ENCODE measurements at regions not wholly inside any gene's neighbourhood (a gene's known extent, or its start where the extent isn't known, plus 50 kb on each side); places are given as distances from the start of the nearest gene placed in this dataset.

- Histone ChIP-seq H3K4me3 (ENCODE audit: low read length) (no peak overlapping the region), H3K9ac (ENCODE audit: low read length) (no peak overlapping the region), H3K36me3 (ENCODE audit: control insufficient read depth, insufficient read depth, low read length) (no peaks in the 10 kb centered on the region), H4K5ac (ENCODE audit: low read length) (no peak overlapping the region), H2BK15ac (replicated peaks; ENCODE audit: low read depth) (no peak overlapping the region), H3K4me2 (ENCODE audit: low read length) (no peak overlapping the region), H3K27ac (ENCODE audit: low read depth, low read length) (no peak overlapping the region), H2AK5ac (ENCODE audit: low read length) (no peak overlapping the region), H3K27me3 (ENCODE audit: insufficient read depth, low read length, poor library complexity) (no peaks in the 10 kb centered on the region), H3K4me1 (ENCODE audit: control insufficient read depth, low read depth, low read length) (peaks cover 4% of the 10 kb centered on the region), H3K23ac (ENCODE audit: low read length) (no peak overlapping the region), H2BK5ac (ENCODE audit: low read length) (no peak overlapping the region), H2BK120ac (ENCODE audit: low read depth, low read length) (no peak overlapping the region), H3K56ac (ENCODE audit: low read length) (no peak overlapping the region), H3K79me1 (ENCODE audit: low read length) (no peaks in the 10 kb centered on the region), H3K79me2 (ENCODE audit: control insufficient read depth, insufficient read depth, low read length) (no peaks in the 10 kb centered on the region), H3K4ac (ENCODE audit: low read depth, low read length) (no peak overlapping the region), H3K18ac (ENCODE audit: low read length) (no peak overlapping the region), H4K8ac (ENCODE audit: low read depth, low read length) (no peak overlapping the region)
- no CpG with 5 or more reads among the region's 1 CpG for WGBS (ENCODE audit: extremely low coverage, insufficient coverage, low lambda C conversion rate)
- no peak for DNase-seq
These were observed 147.5 kb upstream of the ANK2 start for GRCh38 chr4:112901962-112902411.

- Histone ChIP-seq H3K27me3 (ENCODE audit: insufficient read depth, low read length, poor library complexity) (no peaks in the 10 kb centered on the region), H3K79me2 (ENCODE audit: control insufficient read depth, insufficient read depth, low read length) (no peaks in the 10 kb centered on the region), H4K5ac (ENCODE audit: low read length) (no peak overlapping the region), H3K56ac (ENCODE audit: low read length) (no peak overlapping the region), H3K4me2 (ENCODE audit: low read length) (no peak overlapping the region), H2AK5ac (ENCODE audit: low read length) (no peak overlapping the region), H2BK15ac (replicated peaks; ENCODE audit: low read depth) (no peak overlapping the region), H3K27ac (ENCODE audit: low read depth, low read length) (no peak overlapping the region), H3K79me1 (ENCODE audit: low read length) (no peaks in the 10 kb centered on the region), H4K8ac (ENCODE audit: low read depth, low read length) (no peak overlapping the region), H3K4me1 (ENCODE audit: control insufficient read depth, low read depth, low read length) (peaks cover 2% of the 10 kb centered on the region), H3K23ac (ENCODE audit: low read length) (no peak overlapping the region), H3K4ac (ENCODE audit: low read depth, low read length) (no peak overlapping the region), H3K4me3 (ENCODE audit: low read length) (no peak overlapping the region), H3K9ac (ENCODE audit: low read length) (no peak overlapping the region), H3K18ac (ENCODE audit: low read length) (no peak overlapping the region), H2BK120ac (ENCODE audit: low read depth, low read length) (no peak overlapping the region), H3K36me3 (ENCODE audit: control insufficient read depth, insufficient read depth, low read length) (no peaks in the 10 kb centered on the region), H2BK5ac (ENCODE audit: low read length) (no peak overlapping the region)
- no peak for DNase-seq
- WGBS (ENCODE audit: extremely low coverage, insufficient coverage, low lambda C conversion rate): no CpG with 5 or more reads among the region's 4 CpGs
These were observed 143.7 kb upstream of the ANK2 start for GRCh38 chr4:112905728-112906127.

GRCh38 chr4:112908511-112908910 lies 140.9 kb upstream of the ANK2 start:
- no peak overlapping the region for H3K4me2 ChIP-seq (ENCODE audit: low read length)
- no peak overlapping the region for H4K5ac ChIP-seq (ENCODE audit: low read length)
- no peak overlapping the region for H3K9ac ChIP-seq (ENCODE audit: low read length)
- H4K8ac ChIP-seq (ENCODE audit: low read depth, low read length): no peak overlapping the region
- peak; percentile 92 for DNase-seq
- H3K4ac ChIP-seq (ENCODE audit: low read depth, low read length): peak overlapping the region; percentile 52
- H3K4me1 ChIP-seq (ENCODE audit: control insufficient read depth, low read depth, low read length): peaks cover 2% of the 10 kb centered on the region
- H3K56ac ChIP-seq (ENCODE audit: low read length): no peak overlapping the region
- H3K27ac ChIP-seq (ENCODE audit: low read depth, low read length): peak overlapping the region; percentile 9
- no peaks in the 10 kb centered on the region for H3K36me3 ChIP-seq (ENCODE audit: control insufficient read depth, insufficient read depth, low read length)
- H3K18ac ChIP-seq (ENCODE audit: low read length): peak overlapping the region; percentile 80
- H2BK5ac ChIP-seq (ENCODE audit: low read length): no peak overlapping the region
- H3K27me3 ChIP-seq (ENCODE audit: insufficient read depth, low read length, poor library complexity): no peaks in the 10 kb centered on the region
- no peak overlapping the region for H3K4me3 ChIP-seq (ENCODE audit: low read length)
- H2BK120ac ChIP-seq (ENCODE audit: low read depth, low read length): no peak overlapping the region
- no peak overlapping the region for H2AK5ac ChIP-seq (ENCODE audit: low read length)
- whole genome bisulfite sequencing (ENCODE audit: extremely low coverage, insufficient coverage, low lambda C conversion rate): no CpG with 5 or more reads among the region's 1 CpG
- no peaks in the 10 kb centered on the region for H3K79me2 ChIP-seq (ENCODE audit: control insufficient read depth, insufficient read depth, low read length)
- H2BK15ac ChIP-seq (replicated peaks; ENCODE audit: low read depth): no peak overlapping the region
- no peaks in the 10 kb centered on the region for H3K79me1 ChIP-seq (ENCODE audit: low read length)
- H3K23ac ChIP-seq (ENCODE audit: low read length): no peak overlapping the region

DNA sequence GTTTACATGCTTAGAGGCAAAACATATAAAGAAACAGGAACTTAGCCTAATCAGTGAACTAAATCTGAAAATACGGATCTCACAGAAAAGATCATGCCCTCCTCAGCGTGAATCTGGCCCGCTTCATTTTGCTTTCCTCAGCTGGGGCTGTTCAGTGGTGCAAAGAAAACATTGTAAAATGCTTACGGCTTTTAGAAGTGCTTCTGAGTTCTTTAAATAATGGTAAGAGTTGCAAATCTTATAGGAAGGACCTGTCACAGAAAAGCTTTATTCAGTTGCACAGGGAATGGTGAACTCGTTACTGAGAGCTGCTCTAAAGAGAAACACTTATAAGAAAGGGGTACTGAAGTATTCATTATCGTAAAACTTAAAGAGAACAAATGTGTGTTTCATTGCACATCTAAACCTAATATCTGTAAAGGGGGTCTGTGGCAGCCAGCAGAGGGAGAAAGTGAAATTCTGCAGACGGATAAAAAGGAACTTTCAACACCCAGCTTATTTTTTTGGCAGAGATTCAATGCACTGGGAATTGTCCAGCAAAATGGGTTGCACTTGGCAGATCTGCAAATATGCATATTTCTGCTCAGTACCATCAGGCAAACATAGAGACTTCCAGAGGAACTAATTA lies 139.2 kb upstream of the ANK2 start:
- DNase-seq: no peak
- Histone ChIP-seq H3K4ac (ENCODE audit: low read depth, low read length) (no peak overlapping the region), H3K79me1 (ENCODE audit: low read length) (no peaks in the 10 kb centered on the region), H2AK5ac (ENCODE audit: low read length) (no peak overlapping the region), H3K9ac (ENCODE audit: low read length) (no peak overlapping the region), H3K56ac (ENCODE audit: low read length) (no peak overlapping the region), H3K18ac (ENCODE audit: low read length) (peak overlapping the region; percentile 95), H4K5ac (ENCODE audit: low read length) (no peak overlapping the region), H4K8ac (ENCODE audit: low read depth, low read length) (no peak overlapping the region), H3K23ac (ENCODE audit: low read length) (no peak overlapping the region), H2BK120ac (ENCODE audit: low read depth, low read length) (peak overlapping the region; percentile 45), H3K79me2 (ENCODE audit: control insufficient read depth, insufficient read depth, low read length) (no peaks in the 10 kb centered on the region), H2BK15ac (replicated peaks; ENCODE audit: low read depth) (no peak overlapping the region), H3K4me2 (ENCODE audit: low read length) (no peak overlapping the region), H3K36me3 (ENCODE audit: control insufficient read depth, insufficient read depth, low read length) (no peaks in the 10 kb centered on the region), H3K27ac (ENCODE audit: low read depth, low read length) (no peak overlapping the region), H3K4me3 (ENCODE audit: low read length) (no peak overlapping the region), H2BK5ac (ENCODE audit: low read length) (peak overlapping the region; percentile 57), H3K4me1 (ENCODE audit: control insufficient read depth, low read depth, low read length) (peaks cover 2% of the 10 kb centered on the region), H3K27me3 (ENCODE audit: insufficient read depth, low read length, poor library complexity) (no peaks in the 10 kb centered on the region)
- no CpG with 5 or more reads among the region's 7 CpGs for WGBS (ENCODE audit: extremely low coverage, insufficient coverage, low lambda C conversion rate)

GRCh38 chr4:112916868-112917267 lies 132.6 kb upstream of the ANK2 start:
- Histone ChIP-seq H3K79me2 (ENCODE audit: control insufficient read depth, insufficient read depth, low read length) (no peaks in the 10 kb centered on the region), H3K56ac (ENCODE audit: low read length) (no peak overlapping the region), H3K4me3 (ENCODE audit: low read length) (no peak overlapping the region), H2BK15ac (replicated peaks; ENCODE audit: low read depth) (no peak overlapping the region), H4K5ac (ENCODE audit: low read length) (no peak overlapping the region), H3K27me3 (ENCODE audit: insufficient read depth, low read length, poor library complexity) (no peaks in the 10 kb centered on the region), H2AK5ac (ENCODE audit: low read length) (no peak overlapping the region), H2BK120ac (ENCODE audit: low read depth, low read length) (no peak overlapping the region), H3K23ac (ENCODE audit: low read length) (no peak overlapping the region), H4K8ac (ENCODE audit: low read depth, low read length) (no peak overlapping the region), H3K4ac (ENCODE audit: low read depth, low read length) (no peak overlapping the region), H3K36me3 (ENCODE audit: control insufficient read depth, insufficient read depth, low read length) (no peaks in the 10 kb centered on the region), H3K27ac (ENCODE audit: low read depth, low read length) (no peak overlapping the region), H3K4me2 (ENCODE audit: low read length) (no peak overlapping the region), H3K79me1 (ENCODE audit: low read length) (no peaks in the 10 kb centered on the region), H2BK5ac (ENCODE audit: low read length) (no peak overlapping the region), H3K18ac (ENCODE audit: low read length) (no peak overlapping the region), H3K4me1 (ENCODE audit: control insufficient read depth, low read depth, low read length) (peaks cover 6% of the 10 kb centered on the region), H3K9ac (ENCODE audit: low read length) (no peak overlapping the region)
- DNase-seq: peak; percentile 85
- WGBS (ENCODE audit: extremely low coverage, insufficient coverage, low lambda C conversion rate): no CpG with 5 or more reads among the region's 3 CpGs

DNA sequence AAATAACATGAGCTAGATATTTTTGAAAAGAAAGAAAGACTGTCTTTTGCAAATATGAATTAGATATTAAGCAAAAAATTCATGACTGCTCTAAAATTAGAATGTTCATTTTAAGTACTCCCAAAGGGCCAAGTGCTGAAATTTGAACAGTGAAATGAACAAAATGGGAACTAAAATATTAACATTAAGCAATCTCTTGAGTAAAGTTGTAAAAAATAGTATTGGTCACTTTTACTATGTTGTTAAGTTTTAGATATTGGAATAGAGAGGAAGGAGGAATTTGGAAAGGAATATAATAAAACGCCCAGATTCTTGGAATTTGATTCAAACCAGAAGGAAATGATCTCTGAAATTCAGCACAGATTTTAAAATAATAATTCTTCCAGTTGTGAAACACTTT lies 125.9 kb upstream of the ANK2 start:
- no peaks in the 10 kb centered on the region for H3K27me3 ChIP-seq (ENCODE audit: insufficient read depth, low read length, poor library complexity)

More for the DNA sequence above, 125.9 kb upstream of the ANK2 start:
- Histone ChIP-seq H2AK5ac (ENCODE audit: low read length) (no peak overlapping the region), H2BK120ac (ENCODE audit: low read depth, low read length) (no peak overlapping the region), H3K9ac (ENCODE audit: low read length) (no peak overlapping the region), H2BK15ac (replicated peaks; ENCODE audit: low read depth) (no peak overlapping the region), H3K23ac (ENCODE audit: low read length) (no peak overlapping the region), H3K18ac (ENCODE audit: low read length) (no peak overlapping the region), H3K36me3 (ENCODE audit: control insufficient read depth, insufficient read depth, low read length) (no peaks in the 10 kb centered on the region), H3K79me2 (ENCODE audit: control insufficient read depth, insufficient read depth, low read length) (no peaks in the 10 kb centered on the region), H3K79me1 (ENCODE audit: low read length) (no peaks in the 10 kb centered on the region), H4K8ac (ENCODE audit: low read depth, low read length) (no peak overlapping the region), H3K4me3 (ENCODE audit: low read length) (no peak overlapping the region), H2BK5ac (ENCODE audit: low read length) (no peak overlapping the region), H3K4ac (ENCODE audit: low read depth, low read length) (no peak overlapping the region), H3K4me2 (ENCODE audit: low read length) (no peak overlapping the region), H3K4me1 (ENCODE audit: control insufficient read depth, low read depth, low read length) (no peaks in the 10 kb centered on the region), H3K27ac (ENCODE audit: low read depth, low read length) (no peak overlapping the region), H4K5ac (ENCODE audit: low read length) (no peak overlapping the region), H3K56ac (ENCODE audit: low read length) (no peak overlapping the region)
- no CpG with 5 or more reads among the region's 1 CpG for WGBS (ENCODE audit: extremely low coverage, insufficient coverage, low lambda C conversion rate)
- DNase-seq: no peak
